Hepatocyte (in vitro differentiated cells): ENCODE measurements at regions not wholly inside any gene's neighbourhood (a gene's known extent, or its start where the extent isn't known, plus 50 kb on each side); places are given as distances from the start of the nearest gene placed in this dataset.

Experiments
- CTCF ChIP-seq: fragments of 200-600 bp; sonication (generic); IDR thresholded peaks from 2 replicates; pipeline ENCODE4 v1.5.1; 2016; ENCODE audit warnings: antibody characterized with exemption, mild to moderate bottlenecking; ENCODE audit not compliant: poor library complexity
- EZH2 ChIP-seq: fragments of 200-600 bp; sonication (generic); IDR thresholded peaks from 2 replicates; pipeline ENCODE4 v1.6.1; 2016; ENCODE audit warnings: antibody characterized with exemption, mild to moderate bottlenecking, borderline replicate concordance

- TF ChIP-seq CTCF (peak; percentile 77), EZH2 (no peak)
Observed at GRCh38 chrX:93538575-93538974, 134.8 kb downstream of the NAP1L3 start.
